Tibial nerve (tissue), 4 donors: ENCODE measurements at regions not wholly inside any gene's neighbourhood (a gene's known extent, or its start where the extent isn't known, plus 50 kb on each side); places are given as distances from the start of the nearest gene placed in this dataset.

ENCODE experiments used
- CTCF ChIP-seq, 5 experiments: fragments of 200-600 bp in 3 of 5; fragments of 450-650 bp in 2 of 5; sonication (generic) in 3 of 5; IDR thresholded peaks; one replicate each; pipeline ENCODE4 v1.5.1; 2016 to 2019; ENCODE audit warnings: antibody characterized with exemption in 5 of 5, mild to moderate bottlenecking in 3 of 5, moderate library complexity in 2 of 5
- EP300 ChIP-seq, 2 donors: sonication (generic); formaldehyde crosslinking; IDR thresholded peaks; one replicate each; pipeline ENCODE4 v1.6.1; 2017; ENCODE audit warnings: antibody characterized with exemption in 2 of 2, mild to moderate bottlenecking in 1 of 2
- POLR2A ChIP-seq, 2 donors: fragments of 450-650 bp; IDR thresholded peaks; one replicate each; pipeline ENCODE4 v1.6.1; 2017; ENCODE audit warnings: antibody characterized with exemption in 2 of 2, mild to moderate bottlenecking in 2 of 2, moderate library complexity in 2 of 2

- no peak for TF ChIP-seq CTCF (IDR thresholded peaks at IDR 0.05)
- TF ChIP-seq POLR2A (IDR thresholded peaks at IDR 0.05): no peak
- no peak for TF ChIP-seq EP300 (IDR thresholded peaks at IDR 0.05)
Observed at GRCh38 chr21:15355066-15355465, 290.3 kb upstream of the NRIP1 start.
